Loucy (cell line): ENCODE measurements at regions not wholly inside any gene's neighbourhood (a gene's known extent, or its start where the extent isn't known, plus 50 kb on each side); places are given as distances from the start of the nearest gene placed in this dataset.

Experiments
- EZH2phosphoT487 ChIP-seq: fragments of 200-600 bp; IDR thresholded peaks from 2 replicates; pipeline ENCODE4 v1.6.1; 2018; ENCODE audit warnings: antibody characterized with exemption, mild to moderate bottlenecking, moderate library complexity, borderline replicate concordance
- TF ChIP-seq, protein P1 (sequence below): fragments of 200-600 bp; sonication (generic); conservative IDR thresholded peaks from 2 replicates; pipeline ENCODE4 v1.5.1; 2014; ENCODE audit warnings: mild to moderate bottlenecking, antibody characterized with exemption, low read length

- TF ChIP-seq, protein P1, sequence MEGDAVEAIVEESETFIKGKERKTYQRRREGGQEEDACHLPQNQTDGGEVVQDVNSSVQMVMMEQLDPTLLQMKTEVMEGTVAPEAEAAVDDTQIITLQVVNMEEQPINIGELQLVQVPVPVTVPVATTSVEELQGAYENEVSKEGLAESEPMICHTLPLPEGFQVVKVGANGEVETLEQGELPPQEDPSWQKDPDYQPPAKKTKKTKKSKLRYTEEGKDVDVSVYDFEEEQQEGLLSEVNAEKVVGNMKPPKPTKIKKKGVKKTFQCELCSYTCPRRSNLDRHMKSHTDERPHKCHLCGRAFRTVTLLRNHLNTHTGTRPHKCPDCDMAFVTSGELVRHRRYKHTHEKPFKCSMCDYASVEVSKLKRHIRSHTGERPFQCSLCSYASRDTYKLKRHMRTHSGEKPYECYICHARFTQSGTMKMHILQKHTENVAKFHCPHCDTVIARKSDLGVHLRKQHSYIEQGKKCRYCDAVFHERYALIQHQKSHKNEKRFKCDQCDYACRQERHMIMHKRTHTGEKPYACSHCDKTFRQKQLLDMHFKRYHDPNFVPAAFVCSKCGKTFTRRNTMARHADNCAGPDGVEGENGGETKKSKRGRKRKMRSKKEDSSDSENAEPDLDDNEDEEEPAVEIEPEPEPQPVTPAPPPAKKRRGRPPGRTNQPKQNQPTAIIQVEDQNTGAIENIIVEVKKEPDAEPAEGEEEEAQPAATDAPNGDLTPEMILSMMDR = no peak
- TF ChIP-seq EZH2phosphoT487 = no peak
These were observed 249.3 kb downstream of the LRATD1 start for GRCh38 chr2:14881651-14882327.
